Adrenal gland (tissue), 5 donors: ENCODE measurements at regions not wholly inside any gene's neighbourhood (a gene's known extent, or its start where the extent isn't known, plus 50 kb on each side); places are given as distances from the start of the nearest gene placed in this dataset.

ENCODE experiments used
- POLR2A ChIP-seq, 2 donors: fragments of 450-650 bp; IDR thresholded peaks; one replicate each; pipeline ENCODE4 v1.6.1; 2017; ENCODE audit warnings: antibody characterized with exemption in 2 of 2, mild to moderate bottlenecking in 2 of 2, moderate library complexity in 1 of 2
- TF ChIP-seq, protein P1 (sequence below), 6 experiments: fragments of 450-650 bp in 4 of 6; fragments of 200-600 bp in 2 of 6; sonication (generic) in 1 of 6; IDR thresholded peaks; 1 replicate in 5 of 6; 2 replicates in 1 of 6; pipeline versions ENCODE4 v1.5.1 to v1.8.0; 2016 to 2021; ENCODE audit warnings: antibody characterized with exemption in 6 of 6, mild to moderate bottlenecking in 2 of 6, moderate library complexity in 1 of 6
- donor health status: DM: no; HTN: no; CAD: no.

DNA sequence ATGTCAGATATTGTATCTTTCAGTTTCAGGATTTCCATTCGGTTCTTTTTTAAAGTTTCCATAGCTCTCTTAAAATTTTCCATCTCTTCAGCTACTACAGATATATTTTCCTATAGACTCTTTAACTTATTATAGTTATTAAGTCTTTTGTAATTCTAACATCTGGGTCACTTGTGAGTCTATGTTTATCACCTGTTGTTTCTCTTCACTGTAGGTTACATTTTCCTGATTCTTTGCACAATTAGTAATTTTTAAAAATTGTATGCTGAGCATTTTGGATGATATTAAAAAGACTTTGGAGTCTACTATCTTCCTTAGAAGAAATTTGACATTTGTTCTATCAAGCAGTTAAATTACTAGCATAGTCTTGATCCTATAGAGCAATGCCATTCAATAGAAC, 140.7 kb downstream of the QRSL1 start:
- TF ChIP-seq, protein P1, sequence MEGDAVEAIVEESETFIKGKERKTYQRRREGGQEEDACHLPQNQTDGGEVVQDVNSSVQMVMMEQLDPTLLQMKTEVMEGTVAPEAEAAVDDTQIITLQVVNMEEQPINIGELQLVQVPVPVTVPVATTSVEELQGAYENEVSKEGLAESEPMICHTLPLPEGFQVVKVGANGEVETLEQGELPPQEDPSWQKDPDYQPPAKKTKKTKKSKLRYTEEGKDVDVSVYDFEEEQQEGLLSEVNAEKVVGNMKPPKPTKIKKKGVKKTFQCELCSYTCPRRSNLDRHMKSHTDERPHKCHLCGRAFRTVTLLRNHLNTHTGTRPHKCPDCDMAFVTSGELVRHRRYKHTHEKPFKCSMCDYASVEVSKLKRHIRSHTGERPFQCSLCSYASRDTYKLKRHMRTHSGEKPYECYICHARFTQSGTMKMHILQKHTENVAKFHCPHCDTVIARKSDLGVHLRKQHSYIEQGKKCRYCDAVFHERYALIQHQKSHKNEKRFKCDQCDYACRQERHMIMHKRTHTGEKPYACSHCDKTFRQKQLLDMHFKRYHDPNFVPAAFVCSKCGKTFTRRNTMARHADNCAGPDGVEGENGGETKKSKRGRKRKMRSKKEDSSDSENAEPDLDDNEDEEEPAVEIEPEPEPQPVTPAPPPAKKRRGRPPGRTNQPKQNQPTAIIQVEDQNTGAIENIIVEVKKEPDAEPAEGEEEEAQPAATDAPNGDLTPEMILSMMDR (IDR thresholded peaks at IDR 0.05): no peak
- no peak for TF ChIP-seq POLR2A (IDR thresholded peaks at IDR 0.05)
